Spinal cord (tissue), 9 donors: ENCODE measurements at regions not wholly inside any gene's neighbourhood (a gene's known extent, or its start where the extent isn't known, plus 50 kb on each side); places are given as distances from the start of the nearest gene placed in this dataset.

ENCODE experiments used
- DNase-seq, 6 donors: peaks; one replicate each; pipeline versions ENCODE4 v3.0.0 to v3.0.0-alpha.2; 2013 to 2015; ENCODE audit warnings: low spot score in 6 of 6, low read depth in 4 of 6
- H3K27ac ChIP-seq: one replicate; pipeline ENCODE4 v1.5.1; 2013; ENCODE audit warnings: low read depth, low read length, control low read depth
- H3K27me3 ChIP-seq: one replicate; pipeline ENCODE4 v1.6.1; 2013; ENCODE audit warnings: low read length; ENCODE audit not compliant: control insufficient read depth, insufficient read depth
- H3K36me3 ChIP-seq: one replicate; pipeline ENCODE4 v1.6.1; 2013; ENCODE audit warnings: low read length; ENCODE audit not compliant: control insufficient read depth, insufficient read depth
- H3K4me1 ChIP-seq: one replicate; pipeline ENCODE4 v1.6.1; 2013; ENCODE audit warnings: low read length; ENCODE audit not compliant: control insufficient read depth, insufficient read depth
- H3K4me3 ChIP-seq: one replicate; pipeline ENCODE4 v1.5.1; 2013; ENCODE audit warnings: low read depth, low read length, control low read depth
- H3K9me3 ChIP-seq: one replicate; pipeline ENCODE4 v1.6.1; 2013; ENCODE audit warnings: low read length; ENCODE audit not compliant: control insufficient read depth, insufficient read depth
- WGBS: methylation state at CpG from one replicate; pipeline ENCODE4 v1.1.5; 2013; ENCODE audit warnings: missing lambda C conversion rate; ENCODE audit not compliant: insufficient coverage; 5-methylcytosine and 5-hydroxymethylcytosine counted together
- donor health status: healthy.

GRCh38 chr2:18831916-18832510 lies 242.6 kb upstream of the NT5C1B start:
- no peaks in the 10 kb centered on the region for H3K9me3 ChIP-seq
- H3K27me3 ChIP-seq = no peaks in the 10 kb centered on the region
- WGBS = no CpG with 5 or more reads among the region's 2 CpGs
- no peak overlapping the region for H3K4me3 ChIP-seq
- H3K27ac ChIP-seq = no peak overlapping the region
- H3K36me3 ChIP-seq = no peaks in the 10 kb centered on the region
- DNase-seq = peak in 1 of 6 donors; percentile 41
- peaks cover 3% of the 10 kb centered on the region for H3K4me1 ChIP-seq

GRCh38 chr2:18830962-18831361 lies 241.6 kb upstream of the NT5C1B start:
- H3K27ac ChIP-seq = no peak overlapping the region
- H3K4me1 ChIP-seq = peaks cover 3% of the 10 kb centered on the region
- H3K36me3 ChIP-seq = no peaks in the 10 kb centered on the region
- H3K27me3 ChIP-seq = no peaks in the 10 kb centered on the region
- no peak for DNase-seq
- no CpG with 5 or more reads among the region's 1 CpG for WGBS
- H3K9me3 ChIP-seq = no peaks in the 10 kb centered on the region
- H3K4me3 ChIP-seq = no peak overlapping the region

DNA sequence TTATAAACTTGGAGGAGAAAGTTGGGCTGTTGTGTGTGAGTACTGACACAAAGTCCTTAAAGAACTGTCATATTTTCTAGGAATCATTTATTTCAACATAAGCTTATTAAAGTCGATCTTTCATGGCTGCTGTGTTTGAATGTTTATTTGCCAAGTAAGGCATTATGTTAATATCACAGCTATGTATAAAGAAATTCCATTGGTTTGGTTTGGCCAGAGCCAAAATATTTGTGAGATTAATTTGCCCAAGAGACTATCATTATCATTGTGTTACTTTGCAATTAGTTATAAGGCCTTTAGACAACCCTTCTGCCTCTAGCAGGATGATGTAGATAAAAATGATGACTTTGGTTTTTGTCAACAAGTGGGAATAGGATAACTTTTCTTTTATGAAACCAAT lies 240.6 kb upstream of the NT5C1B start:
- Histone ChIP-seq H3K9me3 (no peaks in the 10 kb centered on the region), H3K36me3 (no peaks in the 10 kb centered on the region), H3K27ac (no peak overlapping the region), H3K4me1 (peaks cover 3% of the 10 kb centered on the region), H3K27me3 (no peaks in the 10 kb centered on the region), H3K4me3 (no peak overlapping the region)
- no CpG with 5 or more reads among the region's 1 CpG for WGBS
- no peak for DNase-seq

DNA sequence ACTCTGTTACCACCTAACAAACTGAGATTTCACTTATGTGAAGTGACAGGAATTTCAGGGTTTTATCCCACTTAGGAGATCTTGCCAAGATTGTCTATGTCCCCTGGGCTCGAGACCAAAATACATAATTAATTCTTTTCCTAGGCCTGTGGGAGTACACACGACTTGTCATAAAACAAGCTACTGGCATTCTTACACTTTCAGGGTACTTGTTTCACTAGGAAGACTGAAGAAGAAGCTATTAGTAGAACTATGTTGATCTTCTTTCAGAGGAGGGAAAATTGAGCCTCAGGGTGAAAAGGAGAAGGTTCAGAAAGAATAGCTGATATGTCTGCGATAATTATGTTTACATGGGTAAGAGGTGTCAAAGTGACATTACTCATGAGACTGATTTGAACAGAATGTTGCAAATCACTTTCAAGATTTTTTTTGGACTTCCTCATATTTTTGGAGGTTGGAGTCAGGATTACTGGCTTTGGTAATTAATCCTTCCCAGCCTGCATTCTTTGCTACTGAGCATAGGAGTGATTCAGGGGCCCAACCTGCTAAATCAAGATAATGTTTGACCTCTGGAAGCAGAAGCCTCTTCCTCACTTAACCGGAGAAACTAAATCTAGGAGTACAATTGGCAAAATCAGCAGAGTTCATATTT lies 240.0 kb upstream of the NT5C1B start:
- no peaks in the 10 kb centered on the region for H3K9me3 ChIP-seq
- no peaks in the 10 kb centered on the region for H3K27me3 ChIP-seq
- no peak overlapping the region for H3K27ac ChIP-seq
- H3K4me3 ChIP-seq = no peak overlapping the region
- 90% methylated on average over 1 of the region's 4 CpGs for WGBS
- no peaks in the 10 kb centered on the region for H3K36me3 ChIP-seq
- peaks cover 3% of the 10 kb centered on the region for H3K4me1 ChIP-seq
- no peak for DNase-seq

DNA sequence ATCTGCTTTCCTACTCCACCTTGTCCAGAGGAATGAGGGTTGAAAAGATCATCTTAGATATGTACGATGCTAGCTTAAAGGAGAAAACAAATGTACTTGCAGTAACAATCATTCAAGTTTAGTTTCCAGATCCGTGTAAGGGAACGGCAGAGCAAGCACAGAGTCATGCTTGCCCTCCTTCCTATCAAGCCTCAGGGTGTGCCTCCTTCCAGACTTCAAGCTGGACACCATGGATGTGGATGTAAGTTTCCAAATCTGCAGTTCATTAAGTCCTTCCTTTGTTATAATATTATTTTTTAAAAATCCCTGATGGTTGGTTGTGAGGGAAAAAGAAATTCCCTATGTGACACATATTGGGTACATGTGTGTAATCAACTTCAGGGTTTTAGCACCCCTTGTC lies 238.9 kb upstream of the NT5C1B start:
- no peak for DNase-seq
- Histone ChIP-seq H3K27ac (no peak overlapping the region), H3K36me3 (no peaks in the 10 kb centered on the region), H3K4me3 (no peak overlapping the region), H3K9me3 (no peaks in the 10 kb centered on the region), H3K27me3 (no peaks in the 10 kb centered on the region), H3K4me1 (peaks cover 3% of the 10 kb centered on the region)
- WGBS = 100% methylated on average over 2 of the region's 3 CpGs

- Histone ChIP-seq H3K27me3 (no peaks in the 10 kb centered on the region), H3K4me3 (no peak overlapping the region), H3K9me3 (no peaks in the 10 kb centered on the region), H3K36me3 (no peaks in the 10 kb centered on the region), H3K4me1 (peaks cover 3% of the 10 kb centered on the region), H3K27ac (no peak overlapping the region)
- no peak for DNase-seq
- 60% methylated on average over 4 of the region's 7 CpGs for WGBS
These were observed 236.5 kb upstream of the NT5C1B start for GRCh38 chr2:18825838-18826237.

- H3K27me3 ChIP-seq = no peaks in the 10 kb centered on the region
- WGBS = 88% methylated on average over 2 of the region's 2 CpGs
- H3K36me3 ChIP-seq = no peaks in the 10 kb centered on the region
- peaks cover 3% of the 10 kb centered on the region for H3K4me1 ChIP-seq
- H3K27ac ChIP-seq = no peak overlapping the region
- H3K9me3 ChIP-seq = no peaks in the 10 kb centered on the region
- no peak for DNase-seq
- H3K4me3 ChIP-seq = no peak overlapping the region
These were observed 235.5 kb upstream of the NT5C1B start for GRCh38 chr2:18824915-18825314.

DNA sequence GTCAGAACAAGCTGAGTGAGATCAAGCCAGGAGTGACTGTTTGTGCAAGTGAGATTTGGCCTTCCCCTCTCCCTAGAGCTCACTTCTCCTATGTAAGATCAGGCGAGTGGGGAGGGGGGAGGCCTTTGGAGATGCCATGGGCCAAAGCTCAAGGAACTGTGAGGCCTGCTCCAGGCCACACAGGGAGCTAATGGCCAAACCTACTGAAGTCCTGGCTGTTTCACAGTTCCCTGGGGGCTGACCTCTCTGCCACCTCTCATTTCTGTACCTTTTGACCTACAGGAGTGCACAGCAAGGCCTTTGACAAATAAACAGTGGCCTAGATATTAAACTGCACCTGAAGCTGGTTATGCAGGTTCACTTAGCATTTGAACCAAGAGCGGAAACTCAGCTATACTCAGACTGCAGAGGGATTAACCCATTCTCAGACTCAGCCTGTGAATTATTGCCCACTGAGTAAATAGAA lies 235.0 kb upstream of the NT5C1B start:
- no peaks in the 10 kb centered on the region for H3K36me3 ChIP-seq
- no peaks in the 10 kb centered on the region for H3K9me3 ChIP-seq
- no peaks in the 10 kb centered on the region for H3K27me3 ChIP-seq
- H3K27ac ChIP-seq = no peak overlapping the region
- no peak overlapping the region for H3K4me3 ChIP-seq
- DNase-seq = no peak
- H3K4me1 ChIP-seq = peaks cover 3% of the 10 kb centered on the region
- WGBS = no CpG with 5 or more reads among the region's 2 CpGs

- no peak for DNase-seq
- Histone ChIP-seq H3K36me3 (no peaks in the 10 kb centered on the region), H3K4me3 (no peak overlapping the region), H3K27ac (no peak overlapping the region), H3K4me1 (no peaks in the 10 kb centered on the region), H3K9me3 (no peaks in the 10 kb centered on the region), H3K27me3 (no peaks in the 10 kb centered on the region)
- no CpG with 5 or more reads among the region's 1 CpG for WGBS
These were observed 232.1 kb upstream of the NT5C1B start for GRCh38 chr2:18821431-18821830.

DNA sequence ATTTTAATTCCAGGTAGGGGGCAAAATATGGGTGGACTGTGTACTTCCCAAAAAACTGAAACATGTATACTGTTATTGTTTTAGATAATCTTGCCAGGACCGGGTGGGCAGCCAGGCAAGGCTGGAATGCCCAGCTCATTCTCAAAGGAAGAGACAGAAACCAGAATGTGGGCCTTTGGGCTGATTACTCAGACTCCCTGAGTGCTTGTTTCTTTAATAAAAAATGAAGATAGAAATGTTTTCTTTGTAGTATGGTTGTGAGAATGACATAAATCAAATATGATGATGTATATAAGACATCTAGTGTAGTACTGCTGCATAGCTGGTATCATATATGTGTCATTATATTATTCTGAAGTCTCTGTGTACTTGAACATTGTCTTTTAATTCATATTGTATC lies 231.6 kb upstream of the NT5C1B start:
- Histone ChIP-seq H3K4me3 (no peak overlapping the region), H3K4me1 (no peaks in the 10 kb centered on the region), H3K27me3 (no peaks in the 10 kb centered on the region), H3K36me3 (no peaks in the 10 kb centered on the region), H3K27ac (no peak overlapping the region), H3K9me3 (no peaks in the 10 kb centered on the region)
- DNase-seq = no peak
- WGBS = 43% methylated on average over 1 of the region's 1 CpG
